Karpas-422 (cell line): ENCODE measurements at regions not wholly inside any gene's neighbourhood (a gene's known extent, or its start where the extent isn't known, plus 50 kb on each side); places are given as distances from the start of the nearest gene placed in this dataset.

Experiments used
- DNase-seq: peaks from one replicate; pipeline ENCODE4 v3.0.0-alpha.2; 2015
- H2AFZ ChIP-seq: fragments of 200-600 bp; sonication (generic); 2 replicates; pipeline ENCODE4 v1.6.1; 2014; ENCODE audit warnings: antibody characterized with exemption, low read length, mixed read lengths
- H3K27ac ChIP-seq: fragments of 200-600 bp; sonication (generic); 2 replicates; pipeline ENCODE4 v1.5.1; 2014; ENCODE audit warnings: mild to moderate bottlenecking, low read length, moderate library complexity
- H3K27me3 ChIP-seq: fragments of 200-600 bp; sonication (generic); 2 replicates; pipeline ENCODE4 v1.6.1; 2014; ENCODE audit warnings: low read length, mixed read lengths
- H3K36me3 ChIP-seq: fragments of 200-600 bp; sonication (generic); 2 replicates; pipeline ENCODE4 v1.6.1; 2014; ENCODE audit warnings: low read length, mixed read lengths; ENCODE audit not compliant: insufficient read depth
- H3K4me1 ChIP-seq: fragments of 200-600 bp; sonication (generic); 2 replicates; pipeline ENCODE4 v1.6.1; 2014; ENCODE audit warnings: mild to moderate bottlenecking, low read length, mixed read lengths
- H3K4me2 ChIP-seq: fragments of 200-600 bp; sonication (generic); 2 replicates; pipeline ENCODE4 v1.6.1; 2014; ENCODE audit warnings: low read length, low read depth, mild to moderate bottlenecking; ENCODE audit not compliant: poor library complexity, severe bottlenecking
- H3K4me3 ChIP-seq: fragments of 200-600 bp; sonication (generic); 2 replicates; pipeline ENCODE4 v1.5.1; 2014; ENCODE audit warnings: mild to moderate bottlenecking, antibody characterized with exemption, low read length, mixed read lengths
- H3K79me2 ChIP-seq: fragments of 200-600 bp; sonication (generic); 2 replicates; pipeline ENCODE4 v1.6.1; 2014; ENCODE audit warnings: mild to moderate bottlenecking, low read length, mixed read lengths
- H3K9ac ChIP-seq: fragments of 200-600 bp; sonication (generic); 2 replicates; pipeline ENCODE4 v1.6.0; 2014; ENCODE audit warnings: low read length
- H3K9me2 ChIP-seq: fragments of 200-600 bp; sonication (generic), shearing (Covaris generic); replicated peaks from 2 replicates; pipeline ENCODE4 v1.6.0; 2014; ENCODE audit warnings: mild to moderate bottlenecking, low read length, moderate library complexity; ENCODE audit not compliant: insufficient read depth
- H3K9me3 ChIP-seq: fragments of 300-700, 200-600 bp; sonication (generic); 2 replicates; pipeline ENCODE4 v1.6.1; 2014; ENCODE audit warnings: low read length, mixed read lengths
- H4K20me1 ChIP-seq: fragments of 200-600 bp; sonication (generic); 2 replicates; pipeline ENCODE4 v1.6.1; 2014; ENCODE audit warnings: mild to moderate bottlenecking, antibody characterized with exemption, low read length, low read depth; ENCODE audit not compliant: insufficient read depth

DNA sequence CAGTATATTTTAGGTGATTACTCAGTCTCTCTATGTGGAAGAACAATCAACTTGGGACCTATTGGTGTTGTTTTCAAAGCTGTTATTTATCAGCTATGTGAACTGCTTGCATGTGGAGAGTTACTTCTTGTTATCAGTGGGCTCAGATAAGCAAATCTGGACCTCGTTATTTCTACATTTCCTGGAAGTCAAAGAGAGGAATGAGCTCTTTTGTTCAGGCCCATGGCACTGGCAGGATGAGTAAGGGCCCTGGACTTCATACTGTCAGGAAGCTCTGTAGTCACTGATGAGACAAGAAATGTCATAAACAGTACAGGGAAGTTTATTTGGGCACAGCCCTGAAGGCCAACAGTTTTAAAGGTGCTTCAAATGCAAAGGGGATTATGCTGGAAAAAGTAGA is 760.6 kb upstream of the EPHA5 start:
- H3K4me2 ChIP-seq = no peak overlapping the region
- H2AFZ ChIP-seq = no peak overlapping the region
- no peak overlapping the region for H3K4me3 ChIP-seq
- H3K79me2 ChIP-seq = no peaks in the 10 kb centered on the region
- no peak for DNase-seq
- H3K4me1 ChIP-seq = no peaks in the 10 kb centered on the region
- H3K27ac ChIP-seq = no peak overlapping the region
- no peaks in the 10 kb centered on the region for H3K27me3 ChIP-seq
- no peaks in the 10 kb centered on the region for H4K20me1 ChIP-seq
- no peak overlapping the region for H3K9ac ChIP-seq
- H3K9me3 ChIP-seq = peaks cover 17% of the 10 kb centered on the region
- H3K9me2 ChIP-seq = no peaks in the 10 kb centered on the region
- H3K36me3 ChIP-seq = no peaks in the 10 kb centered on the region

DNA sequence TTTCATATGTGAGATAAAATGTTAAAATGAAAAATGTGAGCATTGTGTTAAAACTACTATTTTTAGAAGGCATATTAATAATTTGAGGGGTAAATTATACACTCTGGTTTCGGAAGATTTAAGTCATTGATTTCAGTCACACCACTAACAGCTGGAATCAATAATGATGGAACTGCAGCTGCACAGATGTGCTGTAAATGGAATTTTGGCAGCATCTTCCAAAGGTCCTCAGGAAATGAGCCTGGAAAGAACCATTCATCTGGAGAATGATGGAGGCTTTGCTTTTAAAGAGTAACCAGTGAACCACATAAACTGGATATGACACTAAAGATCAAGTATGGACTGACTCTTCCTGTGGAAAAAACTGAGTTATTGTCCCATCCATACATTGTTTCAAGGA is 759.0 kb upstream of the EPHA5 start:
- H3K79me2 ChIP-seq = no peaks in the 10 kb centered on the region
- no peak overlapping the region for H3K4me2 ChIP-seq
- DNase-seq = no peak
- H4K20me1 ChIP-seq = no peaks in the 10 kb centered on the region
- no peak overlapping the region for H3K4me3 ChIP-seq
- no peaks in the 10 kb centered on the region for H3K36me3 ChIP-seq
- no peak overlapping the region for H2AFZ ChIP-seq
- no peaks in the 10 kb centered on the region for H3K27me3 ChIP-seq
- no peaks in the 10 kb centered on the region for H3K4me1 ChIP-seq
- no peak overlapping the region for H3K9ac ChIP-seq
- no peaks in the 10 kb centered on the region for H3K9me2 ChIP-seq
- H3K9me3 ChIP-seq = peaks cover 29% of the 10 kb centered on the region
- no peak overlapping the region for H3K27ac ChIP-seq

DNA sequence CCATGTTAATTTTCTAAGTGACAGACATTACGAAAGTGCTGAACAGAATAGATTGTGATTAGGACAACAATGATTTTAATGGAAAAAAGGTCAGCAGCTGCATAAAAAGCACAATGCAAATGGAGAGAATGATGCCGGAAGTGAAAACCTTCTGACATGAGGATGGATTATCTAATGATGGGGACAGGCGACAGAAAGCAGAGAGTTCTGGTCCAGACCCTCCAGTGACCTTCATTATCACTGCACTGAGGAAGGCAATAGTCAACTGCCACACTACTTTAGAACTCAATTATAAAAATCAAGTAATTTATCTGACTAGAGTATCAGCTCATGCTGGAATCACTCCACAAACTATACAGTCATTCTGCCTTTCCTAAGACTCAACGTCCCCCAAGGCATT is 746.1 kb upstream of the EPHA5 start:
- Histone ChIP-seq H3K9me3 (peaks cover 17% of the 10 kb centered on the region), H3K4me1 (no peaks in the 10 kb centered on the region), H3K4me3 (no peak overlapping the region), H3K79me2 (no peaks in the 10 kb centered on the region), H3K9me2 (no peaks in the 10 kb centered on the region), H3K27ac (no peak overlapping the region), H4K20me1 (no peaks in the 10 kb centered on the region), H3K36me3 (no peaks in the 10 kb centered on the region), H2AFZ (no peak overlapping the region), H3K9ac (no peak overlapping the region), H3K4me2 (no peak overlapping the region), H3K27me3 (no peaks in the 10 kb centered on the region)
- DNase-seq = no peak

DNA sequence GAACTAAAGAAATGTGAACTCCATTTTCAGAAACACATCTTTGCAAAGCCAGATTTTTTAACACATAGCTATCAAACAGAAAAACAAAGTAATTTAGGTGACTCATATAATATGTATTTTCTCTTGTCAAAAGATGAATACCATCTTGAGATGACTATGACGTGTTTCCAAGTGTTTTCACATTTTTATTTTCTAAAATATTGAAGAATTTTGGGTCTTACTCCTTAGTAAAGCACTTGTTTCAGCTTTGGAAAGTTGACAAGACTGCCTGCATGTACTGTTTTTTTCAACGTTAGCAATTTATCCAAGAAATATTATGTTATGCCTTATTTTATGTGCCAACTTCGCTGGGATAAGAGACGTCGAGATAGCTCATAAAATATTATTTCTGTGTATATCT is 733.9 kb upstream of the EPHA5 start:
- H3K4me1 ChIP-seq = no peaks in the 10 kb centered on the region
- H3K9ac ChIP-seq = no peak overlapping the region
- H3K27ac ChIP-seq = no peak overlapping the region
- DNase-seq = no peak
- H3K36me3 ChIP-seq = no peaks in the 10 kb centered on the region
- no peaks in the 10 kb centered on the region for H3K79me2 ChIP-seq
- no peak overlapping the region for H2AFZ ChIP-seq
- H3K4me2 ChIP-seq = no peak overlapping the region
- H4K20me1 ChIP-seq = no peaks in the 10 kb centered on the region
- no peaks in the 10 kb centered on the region for H3K27me3 ChIP-seq
- no peaks in the 10 kb centered on the region for H3K9me2 ChIP-seq
- H3K9me3 ChIP-seq = peaks cover 22% of the 10 kb centered on the region
- no peak overlapping the region for H3K4me3 ChIP-seq

DNA sequence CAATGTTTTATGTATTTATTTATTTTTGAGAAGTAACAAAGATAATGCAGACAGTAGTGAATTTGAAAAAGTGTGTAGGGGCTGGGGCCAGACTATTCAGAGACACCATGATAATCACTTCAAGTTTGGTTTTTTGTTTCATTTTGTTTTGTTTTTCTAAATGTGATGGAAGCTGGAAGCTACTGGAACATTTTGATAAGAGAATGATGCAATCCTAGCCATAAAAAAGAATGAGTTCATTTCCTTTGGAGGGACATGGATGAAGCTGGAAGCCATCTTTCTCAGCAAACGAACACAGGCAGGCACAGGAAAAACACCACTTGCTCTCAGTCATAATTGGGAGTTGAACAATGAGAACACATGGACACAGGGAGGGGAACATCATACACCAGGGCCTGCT is 706.6 kb upstream of the EPHA5 start:
- no peak overlapping the region for H3K9ac ChIP-seq
- no peak overlapping the region for H3K4me2 ChIP-seq
- no peak for DNase-seq
- H4K20me1 ChIP-seq = no peaks in the 10 kb centered on the region
- H3K27ac ChIP-seq = no peak overlapping the region
- H3K9me2 ChIP-seq = no peaks in the 10 kb centered on the region
- no peaks in the 10 kb centered on the region for H3K36me3 ChIP-seq
- peaks cover 25% of the 10 kb centered on the region for H3K9me3 ChIP-seq
- no peak overlapping the region for H3K4me3 ChIP-seq
- H3K4me1 ChIP-seq = no peaks in the 10 kb centered on the region
- no peaks in the 10 kb centered on the region for H3K79me2 ChIP-seq
- no peak overlapping the region for H2AFZ ChIP-seq
- no peaks in the 10 kb centered on the region for H3K27me3 ChIP-seq

DNA sequence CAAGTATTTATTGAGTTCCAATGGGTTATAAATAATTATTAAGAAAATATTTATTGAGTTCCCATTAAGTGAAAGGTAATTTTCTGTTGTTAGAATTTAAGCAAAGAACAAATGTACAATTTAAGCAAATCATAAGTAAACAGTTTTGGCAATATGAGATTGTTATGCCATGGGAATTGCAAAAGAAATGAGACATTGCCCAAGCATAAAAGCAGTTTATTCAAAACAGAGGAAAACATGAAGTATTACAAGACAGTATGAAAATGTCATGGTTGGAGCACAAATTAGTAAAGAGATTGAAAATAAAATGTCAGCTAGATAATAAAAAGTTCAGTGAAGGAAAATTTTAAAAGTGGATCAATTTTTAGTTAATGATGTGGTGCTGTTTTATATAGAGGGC is 706.1 kb upstream of the EPHA5 start:
- Histone ChIP-seq H3K4me1 (no peaks in the 10 kb centered on the region), H3K9me2 (no peaks in the 10 kb centered on the region), H2AFZ (no peak overlapping the region), H3K27ac (no peak overlapping the region), H3K9me3 (peaks cover 25% of the 10 kb centered on the region), H3K4me3 (no peak overlapping the region), H3K9ac (no peak overlapping the region), H3K27me3 (no peaks in the 10 kb centered on the region), H3K36me3 (no peaks in the 10 kb centered on the region), H4K20me1 (no peaks in the 10 kb centered on the region), H3K79me2 (no peaks in the 10 kb centered on the region), H3K4me2 (no peak overlapping the region)
- DNase-seq = no peak

DNA sequence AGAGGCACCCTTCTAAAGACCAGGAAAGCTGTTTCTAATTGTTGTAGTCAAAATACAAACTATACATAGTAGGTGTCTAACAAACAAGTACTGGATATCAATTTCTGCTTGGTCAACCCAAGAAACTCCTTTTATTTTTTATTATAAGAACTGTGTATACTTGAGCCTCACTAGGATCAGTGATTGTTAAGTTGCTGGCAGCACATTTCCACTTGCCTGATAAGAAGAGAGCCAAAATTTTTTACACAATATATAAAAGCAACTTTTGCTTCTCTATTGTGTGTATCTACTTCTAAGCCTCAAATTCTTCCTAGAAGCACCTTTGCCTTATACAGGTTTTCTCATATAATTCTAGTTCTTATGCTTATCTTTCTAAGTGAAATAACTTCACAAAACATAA is 703.0 kb upstream of the EPHA5 start:
- Histone ChIP-seq H3K4me2 (no peak overlapping the region), H3K9me3 (peaks cover 25% of the 10 kb centered on the region), H4K20me1 (no peaks in the 10 kb centered on the region), H3K27ac (no peak overlapping the region), H3K79me2 (no peaks in the 10 kb centered on the region), H3K4me3 (no peak overlapping the region), H2AFZ (no peak overlapping the region), H3K9ac (no peak overlapping the region), H3K4me1 (no peaks in the 10 kb centered on the region), H3K36me3 (no peaks in the 10 kb centered on the region), H3K27me3 (no peaks in the 10 kb centered on the region), H3K9me2 (no peaks in the 10 kb centered on the region)
- no peak for DNase-seq

DNA sequence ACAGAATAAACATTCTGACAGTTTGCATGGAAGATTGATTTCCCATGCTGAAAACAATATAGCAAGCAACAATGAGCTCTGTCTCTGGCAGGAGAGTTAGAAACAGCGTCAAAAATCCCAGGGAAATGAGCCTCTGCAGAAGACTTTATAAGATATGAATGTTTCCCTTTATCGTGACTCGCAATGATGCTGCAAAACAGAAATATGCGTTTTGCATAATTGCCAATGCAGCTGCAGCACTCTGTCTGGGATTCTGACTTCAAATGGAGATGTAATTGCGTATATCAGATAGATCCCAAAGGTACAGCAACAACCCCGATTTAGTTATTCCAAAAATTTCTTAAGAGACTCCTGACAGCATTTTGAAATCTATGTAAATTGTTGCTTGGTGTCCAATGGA is 702.4 kb upstream of the EPHA5 start:
- Histone ChIP-seq H3K9me2 (no peaks in the 10 kb centered on the region), H4K20me1 (no peaks in the 10 kb centered on the region), H3K4me2 (no peak overlapping the region), H3K9me3 (peaks cover 25% of the 10 kb centered on the region), H3K4me3 (no peak overlapping the region), H2AFZ (no peak overlapping the region), H3K9ac (no peak overlapping the region), H3K4me1 (no peaks in the 10 kb centered on the region), H3K27me3 (no peaks in the 10 kb centered on the region), H3K79me2 (no peaks in the 10 kb centered on the region), H3K27ac (no peak overlapping the region), H3K36me3 (no peaks in the 10 kb centered on the region)
- DNase-seq = no peak

DNA sequence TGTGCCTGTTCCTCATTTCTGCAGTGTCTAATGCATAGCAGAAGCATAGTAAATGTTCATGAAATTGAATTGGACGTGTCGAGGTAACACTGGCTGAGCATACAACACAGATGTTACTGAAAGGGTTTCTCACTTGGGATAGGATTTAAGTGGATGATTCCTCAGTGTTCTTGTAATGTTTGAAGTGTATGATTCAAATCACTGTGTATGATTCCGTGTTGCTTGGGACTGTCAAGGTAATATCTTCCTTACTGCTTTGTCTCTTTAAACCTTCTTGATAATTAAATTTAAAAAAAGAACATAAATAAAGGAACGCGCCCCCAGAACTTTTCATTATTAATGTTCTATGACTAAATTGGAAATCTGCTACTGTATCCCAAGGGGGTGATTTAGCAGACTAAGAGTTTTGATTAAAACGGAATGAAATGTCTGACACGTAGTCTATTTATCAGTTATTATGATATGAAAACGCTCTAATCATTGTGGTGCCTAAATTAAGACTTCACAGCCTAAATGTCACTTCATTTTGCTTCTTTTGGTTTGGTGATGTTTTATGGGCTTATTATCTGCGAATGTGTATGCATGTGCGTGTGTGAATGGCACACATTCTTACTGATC is 696.9 kb upstream of the EPHA5 start:
- Histone ChIP-seq H3K4me2 (no peak overlapping the region), H3K4me3 (no peak overlapping the region), H2AFZ (no peak overlapping the region), H4K20me1 (no peaks in the 10 kb centered on the region), H3K27me3 (no peaks in the 10 kb centered on the region), H3K79me2 (no peaks in the 10 kb centered on the region), H3K9ac (no peak overlapping the region), H3K9me2 (no peaks in the 10 kb centered on the region), H3K27ac (no peak overlapping the region), H3K9me3 (peaks cover 3% of the 10 kb centered on the region; the same call in 1 of the 2 replicates), H3K4me1 (no peaks in the 10 kb centered on the region), H3K36me3 (no peaks in the 10 kb centered on the region)
- no peak for DNase-seq
